Liver (tissue), 8 donors: ENCODE measurements at regions not wholly inside any gene's neighbourhood (a gene's known extent, or its start where the extent isn't known, plus 50 kb on each side); places are given as distances from the start of the nearest gene placed in this dataset.
"Not testable (repeated sequence)": the region's sequence is repeated elsewhere in the genome, so short reads cannot be mapped to it uniquely, and the experiment has no call there.

Experiments
- DNase-seq: peaks from one replicate; pipeline ENCODE4 v3.0.0-alpha.2; 2017; ENCODE audit warnings: low spot score
- H3K27ac ChIP-seq, 2 donors: one replicate each; pipeline ENCODE4 v1.7.0; 2013; ENCODE audit warnings: inconsistent platforms in 2 of 2, low read length in 2 of 2, control low read depth in 1 of 2, low read depth in 1 of 2, mild to moderate bottlenecking in 1 of 2
- H3K27me3 ChIP-seq, 4 donors: one replicate each; pipeline versions ENCODE4 v1.6.1 to v1.7.0; 2013; ENCODE audit warnings: low read length in 3 of 4, inconsistent platforms in 1 of 4, mild to moderate bottlenecking in 1 of 4, moderate library complexity in 1 of 4; ENCODE audit not compliant: control insufficient read depth in 4 of 4, insufficient read depth in 4 of 4
- H3K36me3 ChIP-seq, 4 donors: one replicate each; pipeline versions ENCODE4 v1.6.1 to v1.7.0; 2013; ENCODE audit warnings: low read length in 3 of 4, mild to moderate bottlenecking in 3 of 4, low read depth in 1 of 4, moderate library complexity in 1 of 4; ENCODE audit not compliant: control insufficient read depth in 4 of 4, insufficient read depth in 3 of 4
- H3K4me1 ChIP-seq, 4 donors: one replicate each; pipeline versions ENCODE4 v1.6.1 to v1.7.0; 2013; ENCODE audit warnings: low read length in 3 of 4, mild to moderate bottlenecking in 3 of 4, moderate library complexity in 1 of 4; ENCODE audit not compliant: control insufficient read depth in 4 of 4, insufficient read depth in 4 of 4
- H3K4me3 ChIP-seq, 3 donors: one replicate each; pipeline versions ENCODE4 v1.6.1 to v1.7.0; 2013; ENCODE audit warnings: low read length in 3 of 3, control low read depth in 1 of 3, low read depth in 1 of 3, mild to moderate bottlenecking in 1 of 3
- H3K9ac ChIP-seq, 2 donors: one replicate each; pipeline ENCODE4 v1.7.0; 2013; ENCODE audit warnings: low read length in 2 of 2, mild to moderate bottlenecking in 2 of 2, moderate library complexity in 2 of 2, control low read depth in 1 of 2, low read depth in 1 of 2
- H3K9me3 ChIP-seq, 4 donors: one replicate each; pipeline versions ENCODE4 v1.6.1 to v1.7.0; 2013; ENCODE audit warnings: low read length in 3 of 4; ENCODE audit not compliant: control insufficient read depth in 4 of 4
- CTCF ChIP-seq: fragments of 150-350 bp; IDR thresholded peaks from 2 replicates; pipeline ENCODE4 v1.5.1; 2017; ENCODE audit warnings: improper control_type of control experiment, low read depth, low read length; ENCODE audit not compliant: missing input control
- FOXA1 ChIP-seq: IDR thresholded peaks from 2 replicates; pipeline ENCODE4 v1.6.1; 2016; ENCODE audit warnings: antibody characterized with exemption
- HNF4A ChIP-seq, 2 donors: conservative IDR thresholded peaks; 2 replicates each; pipeline ENCODE4 v1.6.1; 2016; ENCODE audit warnings: antibody characterized with exemption in 2 of 2, mild to moderate bottlenecking in 2 of 2
- RAD21 ChIP-seq, 2 donors: IDR thresholded peaks; 2 replicates each; pipeline ENCODE4 v1.6.1; 2016; ENCODE audit warnings: antibody characterized with exemption in 2 of 2, mild to moderate bottlenecking in 2 of 2
- REST ChIP-seq: IDR thresholded peaks from 2 replicates; pipeline ENCODE4 v1.6.1; 2016; ENCODE audit warnings: antibody characterized with exemption, mild to moderate bottlenecking
- SP1 ChIP-seq: IDR thresholded peaks from 2 replicates; pipeline ENCODE4 v1.6.1; 2018; ENCODE audit warnings: antibody characterized with exemption, mild to moderate bottlenecking
- ZBTB33 ChIP-seq: IDR thresholded peaks from 2 replicates; pipeline ENCODE4 v1.6.1; 2016; ENCODE audit warnings: antibody characterized with exemption
- WGBS: extraction: QIAGEN DNeasy Blood & Tissue Kit; methylation state at CpG from one replicate; pipeline ENCODE4 v1.1.7; 2013; 5-methylcytosine and 5-hydroxymethylcytosine counted together
- donor health status: healthy.
- donor health status: healthy.
- donor health status: healthy.
- donor health status: healthy.
- donor health status: healthy.

GRCh38 chrX:40389555-40389954 is 191.2 kb upstream of the ATP6AP2 start:
- H3K4me3 ChIP-seq = no peak overlapping the region
- H3K9ac ChIP-seq = no peak overlapping the region
- H3K27me3 ChIP-seq = no peaks in the 10 kb centered on the region
- WGBS = 90% methylated on average over 2 of the region's 2 CpGs
- no peaks in the 10 kb centered on the region for H3K4me1 ChIP-seq
- no peaks in the 10 kb centered on the region for H3K36me3 ChIP-seq
- H3K9me3 ChIP-seq = no peaks in the 10 kb centered on the region
- no peak overlapping the region for H3K27ac ChIP-seq
- TF ChIP-seq HNF4A (conservative IDR thresholded peaks at IDR 0.05) = no peak
- no peak for TF ChIP-seq REST
- TF ChIP-seq ZBTB33 = no peak
- no peak for DNase-seq

- no peak overlapping the region for H3K9ac ChIP-seq
- H3K27me3 ChIP-seq = no peaks in the 10 kb centered on the region
- no peak overlapping the region for H3K27ac ChIP-seq
- TF ChIP-seq SP1 (no peak), RAD21 (IDR thresholded peaks at IDR 0.05) (no peak), CTCF (no peak), FOXA1 (no peak), REST (no peak)
- no peak for DNase-seq
- 90% methylated on average over 5 of the region's 5 CpGs for WGBS
- H3K9me3 ChIP-seq = no peaks in the 10 kb centered on the region
- no peaks in the 10 kb centered on the region for H3K4me1 ChIP-seq
- no peak overlapping the region for H3K4me3 ChIP-seq
- no peaks in the 10 kb centered on the region for H3K36me3 ChIP-seq
Measured at GRCh38 chrX:40388441-40388840, 192.3 kb upstream of the ATP6AP2 start.

GRCh38 chrX:40387869-40388268 is 192.9 kb upstream of the ATP6AP2 start:
- H3K36me3 ChIP-seq, H3K9ac ChIP-seq, H3K4me1 ChIP-seq, H3K27ac ChIP-seq, DNase-seq, H3K9me3 ChIP-seq, H3K4me3 ChIP-seq, H3K27me3 ChIP-seq: not testable (repeated sequence)
- 84% methylated on average over 9 of the region's 9 CpGs for WGBS

- not testable (repeated sequence) for H3K27ac ChIP-seq, H3K9me3 ChIP-seq, DNase-seq, H3K9ac ChIP-seq, H3K27me3 ChIP-seq, H3K4me1 ChIP-seq, H3K36me3 ChIP-seq, H3K4me3 ChIP-seq
- 92% methylated on average over 7 of the region's 7 CpGs for WGBS
Measured at GRCh38 chrX:40387311-40387710, 193.5 kb upstream of the ATP6AP2 start.
